Mesendoderm (in vitro differentiated cells): ENCODE measurements at regions not wholly inside any gene's neighbourhood (a gene's known extent, or its start where the extent isn't known, plus 50 kb on each side); places are given as distances from the start of the nearest gene placed in this dataset.

ENCODE experiments used
- DNase-seq: peaks from one replicate; pipeline ENCODE4 v3.0.0; 2013
- H2AK5ac ChIP-seq: 2 replicates; pipeline ENCODE4 v1.6.1; 2013; ENCODE audit warnings: low read length, inconsistent platforms
- H2BK120ac ChIP-seq: 2 replicates; pipeline ENCODE4 v1.6.1; 2013; ENCODE audit warnings: low read depth, mild to moderate bottlenecking, low read length, moderate library complexity, mixed read lengths
- H2BK15ac ChIP-seq: replicated peaks from 2 replicates; pipeline ENCODE4 v1.6.1; 2013; ENCODE audit warnings: low read depth, mild to moderate bottlenecking, moderate library complexity
- H2BK5ac ChIP-seq: 2 replicates; pipeline ENCODE4 v1.6.1; 2013; ENCODE audit warnings: low read length, inconsistent platforms
- H3K18ac ChIP-seq: 2 replicates; pipeline ENCODE4 v1.6.1; 2013; ENCODE audit warnings: mild to moderate bottlenecking, low read length, mixed read lengths
- H3K23ac ChIP-seq: one replicate; pipeline ENCODE4 v1.6.1; 2013; ENCODE audit warnings: low read length
- H3K27ac ChIP-seq: 2 replicates; pipeline ENCODE4 v1.5.1; 2013; ENCODE audit warnings: low read depth, mild to moderate bottlenecking, inconsistent platforms, low read length, moderate library complexity
- H3K27me3 ChIP-seq: 2 replicates; pipeline ENCODE4 v1.6.1; 2013; ENCODE audit warnings: low read length, control low read depth, mild to moderate bottlenecking, inconsistent platforms; ENCODE audit not compliant: insufficient read depth, poor library complexity
- H3K36me3 ChIP-seq: 2 replicates; pipeline ENCODE4 v1.6.1; 2013; ENCODE audit warnings: low read length, inconsistent platforms; ENCODE audit not compliant: control insufficient read depth, insufficient read depth
- H3K4ac ChIP-seq: one replicate; pipeline ENCODE4 v1.6.1; 2013; ENCODE audit warnings: low read depth, mild to moderate bottlenecking, low read length, moderate library complexity
- H3K4me1 ChIP-seq: 2 replicates; pipeline ENCODE4 v1.6.1; 2013; ENCODE audit warnings: low read depth, low read length, inconsistent platforms; ENCODE audit not compliant: control insufficient read depth
- H3K4me2 ChIP-seq: 2 replicates; pipeline ENCODE4 v1.6.1; 2013; ENCODE audit warnings: low read length
- H3K4me3 ChIP-seq: 2 replicates; pipeline ENCODE4 v1.5.1; 2013; ENCODE audit warnings: mild to moderate bottlenecking, low read length
- H3K56ac ChIP-seq: one replicate; pipeline ENCODE4 v1.6.1; 2013; ENCODE audit warnings: low read length
- H3K79me1 ChIP-seq: 2 replicates; pipeline ENCODE4 v1.6.1; 2013; ENCODE audit warnings: low read length, inconsistent platforms
- H3K79me2 ChIP-seq: 2 replicates; pipeline ENCODE4 v1.6.1; 2013; ENCODE audit warnings: mild to moderate bottlenecking, low read length; ENCODE audit not compliant: control insufficient read depth, insufficient read depth
- H3K9ac ChIP-seq: 2 replicates; pipeline ENCODE4 v1.6.1; 2013; ENCODE audit warnings: low read length, inconsistent platforms
- H4K5ac ChIP-seq: one replicate; pipeline ENCODE4 v1.6.1; 2013; ENCODE audit warnings: low read length
- H4K8ac ChIP-seq: one replicate; pipeline ENCODE4 v1.6.1; 2013; ENCODE audit warnings: low read depth, mild to moderate bottlenecking, control low read depth, low read length, moderate library complexity
- WGBS: extraction: QIAGEN DNeasy Blood & Tissue Kit; methylation state at CpG from one replicate; pipeline ENCODE4 v1.1.7; 2013; ENCODE audit warnings: low lambda C conversion rate, missing lambda C conversion rate; ENCODE audit not compliant: insufficient coverage; ENCODE audit errors: extremely low coverage; 5-methylcytosine and 5-hydroxymethylcytosine counted together

DNA sequence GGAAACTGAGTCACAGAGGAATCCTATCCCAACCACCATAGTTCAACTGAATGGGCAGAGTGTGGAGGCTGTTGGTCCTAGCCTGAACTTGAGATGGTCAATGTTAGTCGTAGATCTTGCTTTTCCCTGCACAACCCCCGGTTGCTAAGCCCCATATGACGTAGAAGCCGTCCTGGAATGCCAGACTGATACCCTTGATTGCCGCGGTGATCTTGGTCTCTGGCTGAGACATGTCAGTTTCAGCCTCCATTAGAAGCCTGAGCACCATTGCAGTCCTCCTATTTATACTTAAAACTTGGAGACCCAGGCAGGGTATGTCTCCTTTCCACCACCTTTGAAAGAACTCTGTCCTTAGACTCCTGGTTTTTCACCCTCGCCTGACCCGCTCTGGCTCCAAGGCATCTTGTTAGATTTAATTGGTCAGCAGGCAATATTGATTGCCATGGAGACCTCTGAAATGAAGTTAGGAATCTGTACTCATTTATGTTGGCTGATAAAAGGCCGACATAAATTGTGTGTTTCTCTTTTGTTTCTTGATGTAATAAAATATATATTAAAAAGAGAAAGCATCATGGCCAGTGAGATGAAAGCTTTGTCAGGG, 53.4 kb downstream of the RPLP1 start:
- no peak overlapping the region for H2BK5ac ChIP-seq
- no peak overlapping the region for H3K4ac ChIP-seq
- H4K8ac ChIP-seq = no peak overlapping the region
- H4K5ac ChIP-seq = no peak overlapping the region
- H2AK5ac ChIP-seq = no peak overlapping the region
- no peaks in the 10 kb centered on the region for H3K79me1 ChIP-seq
- H2BK15ac ChIP-seq = no peak overlapping the region
- H3K36me3 ChIP-seq = no peaks in the 10 kb centered on the region
- no peak overlapping the region for H2BK120ac ChIP-seq
- H3K27ac ChIP-seq = no peak overlapping the region
- H3K79me2 ChIP-seq = no peaks in the 10 kb centered on the region
- no peak overlapping the region for H3K4me3 ChIP-seq
- H3K4me2 ChIP-seq = no peak overlapping the region
- no peak overlapping the region for H3K56ac ChIP-seq
- DNase-seq = no peak
- no peaks in the 10 kb centered on the region for H3K27me3 ChIP-seq
- no CpG with 5 or more reads among the region's 9 CpGs for WGBS
- H3K18ac ChIP-seq = no peak overlapping the region
- H3K4me1 ChIP-seq = no peaks in the 10 kb centered on the region
- H3K9ac ChIP-seq = no peak overlapping the region
- H3K23ac ChIP-seq = no peak overlapping the region

DNA sequence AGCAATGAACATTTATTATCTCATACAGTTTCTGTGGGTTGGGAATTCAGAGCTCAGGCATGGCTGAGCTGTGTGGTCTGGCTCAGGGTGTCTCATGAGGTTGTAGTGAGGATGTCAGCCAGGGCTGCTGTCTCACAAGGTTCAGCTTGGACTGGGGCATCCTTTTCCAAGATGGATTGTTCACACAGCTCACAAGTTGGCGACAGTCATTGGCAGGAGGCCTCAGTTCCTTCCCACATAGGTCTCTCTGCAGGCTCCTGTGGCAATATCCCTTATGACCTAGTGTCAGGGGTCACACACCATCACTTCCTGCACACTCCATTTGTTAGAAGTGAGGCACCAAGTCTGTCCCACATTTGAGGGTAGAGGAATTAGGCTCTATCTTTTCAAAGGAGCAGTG, 56.0 kb downstream of the RPLP1 start:
- H4K5ac ChIP-seq = no peak overlapping the region
- no peaks in the 10 kb centered on the region for H3K79me2 ChIP-seq
- H4K8ac ChIP-seq = no peak overlapping the region
- H2BK120ac ChIP-seq = no peak overlapping the region
- H3K4me1 ChIP-seq = no peaks in the 10 kb centered on the region
- no peaks in the 10 kb centered on the region for H3K79me1 ChIP-seq
- no peak overlapping the region for H3K23ac ChIP-seq
- H3K27ac ChIP-seq = no peak overlapping the region
- no peak for DNase-seq
- no peak overlapping the region for H2BK15ac ChIP-seq
- no peak overlapping the region for H3K4me3 ChIP-seq
- no peaks in the 10 kb centered on the region for H3K36me3 ChIP-seq
- no peak overlapping the region for H3K4me2 ChIP-seq
- H2AK5ac ChIP-seq = no peak overlapping the region
- no peak overlapping the region for H3K4ac ChIP-seq
- no peaks in the 10 kb centered on the region for H3K27me3 ChIP-seq
- H3K18ac ChIP-seq = no peak overlapping the region
- no CpG with 5 or more reads among the region's 1 CpG for WGBS
- no peak overlapping the region for H2BK5ac ChIP-seq
- H3K9ac ChIP-seq = no peak overlapping the region
- H3K56ac ChIP-seq = no peak overlapping the region

DNA sequence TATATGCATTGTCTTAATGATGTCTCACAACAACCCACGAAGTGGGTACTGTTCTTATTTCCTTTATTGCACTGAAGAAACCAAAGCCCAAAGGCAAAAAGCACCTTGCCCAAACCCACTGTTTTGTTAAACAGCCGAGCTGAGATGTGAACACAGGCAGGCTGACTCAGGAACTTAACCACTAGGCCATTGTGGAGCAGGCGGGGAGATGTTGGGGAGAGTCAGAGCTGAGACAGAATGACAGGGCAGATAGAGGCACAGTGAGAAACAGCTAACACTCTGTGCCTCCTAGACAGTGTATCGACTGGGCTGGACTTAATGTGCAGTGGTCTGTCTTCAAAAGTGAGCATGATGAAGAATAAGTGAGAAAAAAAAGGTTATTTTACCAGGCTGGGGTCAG, 56.5 kb downstream of the RPLP1 start:
- no peak for DNase-seq
- no peak overlapping the region for H3K4me3 ChIP-seq
- no peak overlapping the region for H3K27ac ChIP-seq
- no peaks in the 10 kb centered on the region for H3K27me3 ChIP-seq
- no peak overlapping the region for H3K4ac ChIP-seq
- no peak overlapping the region for H2AK5ac ChIP-seq
- H4K8ac ChIP-seq = no peak overlapping the region
- no CpG with 5 or more reads among the region's 4 CpGs for WGBS
- H3K23ac ChIP-seq = no peak overlapping the region
- no peak overlapping the region for H3K4me2 ChIP-seq
- no peaks in the 10 kb centered on the region for H3K79me2 ChIP-seq
- no peak overlapping the region for H2BK5ac ChIP-seq
- no peak overlapping the region for H2BK15ac ChIP-seq
- no peak overlapping the region for H3K56ac ChIP-seq
- no peak overlapping the region for H3K9ac ChIP-seq
- H3K79me1 ChIP-seq = no peaks in the 10 kb centered on the region
- no peak overlapping the region for H2BK120ac ChIP-seq
- H3K18ac ChIP-seq = no peak overlapping the region
- no peaks in the 10 kb centered on the region for H3K4me1 ChIP-seq
- H4K5ac ChIP-seq = no peak overlapping the region
- H3K36me3 ChIP-seq = no peaks in the 10 kb centered on the region

DNA sequence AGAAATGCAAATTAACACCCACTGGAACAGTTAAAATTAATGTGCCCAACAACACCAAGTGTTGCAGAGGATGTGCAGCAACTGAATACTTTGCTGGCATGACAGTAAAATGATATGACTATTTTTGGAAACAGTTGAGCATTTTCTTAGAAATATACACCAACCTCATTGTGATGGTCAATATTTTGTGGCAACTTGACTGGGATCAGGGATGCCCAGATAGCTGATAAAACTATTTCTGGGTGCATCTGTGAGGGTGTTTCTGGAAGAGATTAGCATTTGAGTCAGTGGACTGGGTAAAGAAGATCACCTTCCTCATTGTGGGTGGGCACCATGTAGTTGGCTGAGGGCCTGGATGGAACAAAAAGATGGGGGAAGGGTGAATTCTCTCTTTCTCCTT, 57.9 kb downstream of the RPLP1 start:
- Histone ChIP-seq H4K8ac (no peak overlapping the region), H2BK5ac (no peak overlapping the region), H3K4me1 (no peaks in the 10 kb centered on the region), H3K4me2 (no peak overlapping the region), H3K36me3 (no peaks in the 10 kb centered on the region), H3K4me3 (no peak overlapping the region), H3K9ac (no peak overlapping the region), H3K79me1 (no peaks in the 10 kb centered on the region), H3K18ac (no peak overlapping the region), H4K5ac (no peak overlapping the region), H2BK120ac (no peak overlapping the region), H2AK5ac (no peak overlapping the region), H2BK15ac (no peak overlapping the region), H3K56ac (no peak overlapping the region), H3K23ac (no peak overlapping the region), H3K4ac (no peak overlapping the region), H3K27ac (no peak overlapping the region), H3K27me3 (no peaks in the 10 kb centered on the region), H3K79me2 (no peaks in the 10 kb centered on the region)
- no peak for DNase-seq

DNA sequence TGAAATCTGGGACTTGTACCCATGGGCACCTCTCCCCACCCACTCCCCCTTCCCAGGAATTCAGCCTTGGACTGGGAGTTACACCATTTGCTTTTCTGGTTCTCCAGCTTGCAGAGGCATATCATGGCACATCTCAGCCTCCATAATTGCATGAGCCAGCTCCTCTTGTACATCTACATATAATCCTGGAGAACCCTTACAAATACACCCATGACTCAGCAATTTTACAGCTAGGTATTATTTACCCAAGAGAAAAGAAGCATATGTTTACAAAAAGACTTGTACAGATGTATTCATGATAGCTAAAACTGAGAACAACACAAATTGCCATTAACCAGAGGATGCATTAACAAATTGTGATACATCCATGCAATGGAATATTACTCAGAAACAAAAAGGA, 58.4 kb downstream of the RPLP1 start:
- Histone ChIP-seq H3K4me2 (no peak overlapping the region), H2BK15ac (no peak overlapping the region), H3K18ac (no peak overlapping the region), H3K23ac (no peak overlapping the region), H3K79me2 (no peaks in the 10 kb centered on the region), H2AK5ac (no peak overlapping the region), H3K27me3 (no peaks in the 10 kb centered on the region), H2BK5ac (no peak overlapping the region), H2BK120ac (no peak overlapping the region), H3K9ac (no peak overlapping the region), H4K8ac (no peak overlapping the region), H3K4me3 (no peak overlapping the region), H3K27ac (no peak overlapping the region), H3K4me1 (no peaks in the 10 kb centered on the region), H3K36me3 (no peaks in the 10 kb centered on the region), H4K5ac (no peak overlapping the region), H3K4ac (no peak overlapping the region), H3K79me1 (no peaks in the 10 kb centered on the region), H3K56ac (no peak overlapping the region)
- no peak for DNase-seq

DNA sequence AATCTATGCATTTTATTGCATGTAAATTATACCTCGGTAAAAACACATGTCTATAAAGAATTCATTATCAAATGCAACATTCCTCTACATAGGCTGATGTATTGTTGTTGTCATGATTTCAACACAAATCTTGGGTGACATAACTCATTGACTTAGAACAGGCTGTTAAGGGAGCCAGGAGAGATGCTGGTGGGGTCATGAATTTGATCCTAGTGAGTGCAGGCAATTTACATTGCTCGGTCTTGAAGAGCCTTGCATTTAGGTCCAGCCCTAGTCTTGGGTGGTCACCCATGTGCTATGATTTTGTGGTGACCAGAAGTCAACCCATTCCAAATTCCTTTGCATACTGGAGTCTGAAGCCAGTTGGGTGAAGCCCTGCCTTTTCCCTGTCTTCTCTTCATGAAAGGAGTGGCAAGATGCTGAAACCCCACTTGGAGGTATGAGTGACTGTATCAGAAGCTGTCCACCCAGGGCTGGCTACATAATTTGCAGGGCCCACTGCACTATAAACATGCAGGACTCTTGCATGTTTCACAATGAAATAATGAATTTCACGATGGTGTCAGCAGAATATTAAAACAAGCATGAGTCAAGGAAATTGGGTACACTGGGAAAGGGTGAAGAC, 59.2 kb downstream of the RPLP1 start:
- Histone ChIP-seq H3K27ac (no peak overlapping the region), H3K56ac (no peak overlapping the region), H3K79me2 (no peaks in the 10 kb centered on the region), H3K23ac (no peak overlapping the region), H3K18ac (no peak overlapping the region), H3K36me3 (no peaks in the 10 kb centered on the region), H2BK5ac (no peak overlapping the region), H3K4ac (no peak overlapping the region), H3K4me1 (no peaks in the 10 kb centered on the region), H2BK120ac (no peak overlapping the region), H3K4me2 (no peak overlapping the region), H2BK15ac (no peak overlapping the region), H4K8ac (no peak overlapping the region), H4K5ac (no peak overlapping the region), H3K27me3 (no peaks in the 10 kb centered on the region), H3K79me1 (no peaks in the 10 kb centered on the region), H2AK5ac (no peak overlapping the region), H3K9ac (no peak overlapping the region), H3K4me3 (no peak overlapping the region)
- DNase-seq = no peak
- WGBS = no CpG with 5 or more reads among the region's 3 CpGs
